ENCODE measurements at regions not wholly inside any gene's neighbourhood (a gene's known extent, or its start where the extent isn't known, plus 50 kb on each side); places are given as distances from the start of the nearest gene placed in this dataset.

- peaks cover 13% of the 10 kb centered on the region for H3K27me3 Mint-ChIP-seq
- DNase-seq = no peak
- peaks cover 3% of the 10 kb centered on the region for H3K4me1 Mint-ChIP-seq
- H3K9me3 Mint-ChIP-seq = no peaks in the 10 kb centered on the region
- CTCF ChIA-PET = no interaction called here
- H3K36me3 Mint-ChIP-seq = no peaks in the 10 kb centered on the region
- no peak overlapping the region for H3K27ac Mint-ChIP-seq
- no peak overlapping the region for H3K4me3 Mint-ChIP-seq
Observed at GRCh38 chr21:41566500-41567014, 58.6 kb upstream of the TMPRSS2 start.

GRCh38 chr21:41565550-41565949 lies 57.6 kb upstream of the TMPRSS2 start:
- Mint-ChIP-seq H3K9me3 (no peaks in the 10 kb centered on the region), H3K4me3 (no peak overlapping the region), H3K27me3 (peaks cover 21% of the 10 kb centered on the region), H3K36me3 (no peaks in the 10 kb centered on the region), H3K4me1 (peaks cover 3% of the 10 kb centered on the region), H3K27ac (no peak overlapping the region)
- CTCF ChIA-PET = interaction anchor here (1.3 kb wide), 1 partner anchor 283 kb away, joined by 3 read pairs; no protein-coding TSS in a partner anchor
- no peak for DNase-seq

GRCh38 chr21:41564871-41565274 lies 56.9 kb upstream of the TMPRSS2 start:
- Mint-ChIP-seq H3K4me1 (peaks cover 3% of the 10 kb centered on the region), H3K4me3 (no peak overlapping the region), H3K27ac (no peak overlapping the region), H3K9me3 (no peaks in the 10 kb centered on the region), H3K36me3 (no peaks in the 10 kb centered on the region), H3K27me3 (peaks cover 23% of the 10 kb centered on the region)
- no peak for DNase-seq
- CTCF ChIA-PET = interaction anchor here (1.3 kb wide), 1 partner anchor 282 kb away, joined by 3 read pairs; no protein-coding TSS in a partner anchor

- Mint-ChIP-seq H3K4me3 (no peak overlapping the region), H3K36me3 (no peaks in the 10 kb centered on the region), H3K9me3 (no peaks in the 10 kb centered on the region), H3K27ac (no peak overlapping the region), H3K27me3 (peaks cover 28% of the 10 kb centered on the region), H3K4me1 (peaks cover 3% of the 10 kb centered on the region)
- CTCF ChIA-PET = no interaction called here
- DNase-seq = no peak
Observed at GRCh38 chr21:41562101-41563000, 54.4 kb upstream of the TMPRSS2 start.

- peaks cover 3% of the 10 kb centered on the region for H3K4me1 Mint-ChIP-seq
- no peak overlapping the region for H3K27ac Mint-ChIP-seq
- peaks cover 34% of the 10 kb centered on the region for H3K27me3 Mint-ChIP-seq
- no peaks in the 10 kb centered on the region for H3K36me3 Mint-ChIP-seq
- DNase-seq = no peak
- no peak overlapping the region for H3K4me3 Mint-ChIP-seq
- CTCF ChIA-PET = no interaction called here
- no peaks in the 10 kb centered on the region for H3K9me3 Mint-ChIP-seq
Observed at GRCh38 chr21:41561701-41562100, 53.7 kb upstream of the TMPRSS2 start.

- Mint-ChIP-seq H3K36me3 (no peaks in the 10 kb centered on the region), H3K27me3 (peaks cover 36% of the 10 kb centered on the region), H3K9me3 (no peaks in the 10 kb centered on the region), H3K4me1 (peaks cover 3% of the 10 kb centered on the region), H3K27ac (no peak overlapping the region), H3K4me3 (no peak overlapping the region)
- CTCF ChIA-PET = no interaction called here
- DNase-seq = no peak
Observed at GRCh38 chr21:41560661-41561158, 52.8 kb upstream of the TMPRSS2 start.

- CTCF ChIA-PET = no interaction called here
- no peaks in the 10 kb centered on the region for H3K36me3 Mint-ChIP-seq
- H3K4me3 Mint-ChIP-seq = no peak overlapping the region
- H3K27ac Mint-ChIP-seq = no peak overlapping the region
- H3K4me1 Mint-ChIP-seq = peaks cover under 1% of the 10 kb centered on the region
- DNase-seq = no peak
- H3K9me3 Mint-ChIP-seq = no peaks in the 10 kb centered on the region
- peaks cover 36% of the 10 kb centered on the region for H3K27me3 Mint-ChIP-seq
Observed at GRCh38 chr21:41559658-41560631, 52.0 kb upstream of the TMPRSS2 start.

GRCh38 chr21:41558842-41559241 lies 50.9 kb upstream of the TMPRSS2 start:
- no peaks in the 10 kb centered on the region for H3K4me1 Mint-ChIP-seq
- H3K27me3 Mint-ChIP-seq = peaks cover 36% of the 10 kb centered on the region
- H3K4me3 Mint-ChIP-seq = no peak overlapping the region
- H3K9me3 Mint-ChIP-seq = no peaks in the 10 kb centered on the region
- no peaks in the 10 kb centered on the region for H3K36me3 Mint-ChIP-seq
- CTCF ChIA-PET = no interaction called here
- no peak overlapping the region for H3K27ac Mint-ChIP-seq
- DNase-seq = no peak

- CTCF ChIA-PET = no interaction called here
- H3K36me3 Mint-ChIP-seq = no peaks in the 10 kb centered on the region
- DNase-seq = no peak
- no peaks in the 10 kb centered on the region for H3K9me3 Mint-ChIP-seq
- no peaks in the 10 kb centered on the region for H3K4me1 Mint-ChIP-seq
- peaks cover 30% of the 10 kb centered on the region for H3K27me3 Mint-ChIP-seq
- H3K4me3 Mint-ChIP-seq = no peak overlapping the region
- no peak overlapping the region for H3K27ac Mint-ChIP-seq
Observed at GRCh38 chr21:41557884-41558283, 49.9 kb upstream of the TMPRSS2 start.

Measured in activated naive CD4-positive, alpha-beta T cell treated with anti-CD3 and anti-CD28 coated beads, Interleukin-2, amount 10 ng/mL, durations not matched to agents 7 days and 5 days (primary cell).